IPS-18a (cell line): ENCODE measurements at regions not wholly inside any gene's neighbourhood (a gene's known extent, or its start where the extent isn't known, plus 50 kb on each side); places are given as distances from the start of the nearest gene placed in this dataset.
"Not testable (repeated sequence)": the region's sequence is repeated elsewhere in the genome, so short reads cannot be mapped to it uniquely, and the experiment has no call there.

Experiments
- H3K27ac ChIP-seq: one replicate; pipeline ENCODE4 v1.5.1; 2013; ENCODE audit warnings: low read length
- H3K27me3 ChIP-seq: one replicate; pipeline ENCODE4 v1.6.1; 2013; ENCODE audit warnings: mild to moderate bottlenecking, low read length; ENCODE audit not compliant: control insufficient read depth, insufficient read depth
- H3K36me3 ChIP-seq: one replicate; pipeline ENCODE4 v1.6.1; 2013; ENCODE audit warnings: low read depth, low read length; ENCODE audit not compliant: control insufficient read depth
- H3K4me1 ChIP-seq: one replicate; pipeline ENCODE4 v1.6.1; 2013; ENCODE audit warnings: low read depth, low read length; ENCODE audit not compliant: control insufficient read depth
- H3K4me3 ChIP-seq: one replicate; pipeline ENCODE4 v1.5.1; 2013; ENCODE audit warnings: low read length
- H3K9ac ChIP-seq: one replicate; pipeline ENCODE4 v1.6.1; 2013; ENCODE audit warnings: mild to moderate bottlenecking, low read length, moderate library complexity
- H3K9me3 ChIP-seq: one replicate; pipeline ENCODE4 v1.6.1; 2013; ENCODE audit warnings: low read depth, low read length; ENCODE audit not compliant: control insufficient read depth

DNA sequence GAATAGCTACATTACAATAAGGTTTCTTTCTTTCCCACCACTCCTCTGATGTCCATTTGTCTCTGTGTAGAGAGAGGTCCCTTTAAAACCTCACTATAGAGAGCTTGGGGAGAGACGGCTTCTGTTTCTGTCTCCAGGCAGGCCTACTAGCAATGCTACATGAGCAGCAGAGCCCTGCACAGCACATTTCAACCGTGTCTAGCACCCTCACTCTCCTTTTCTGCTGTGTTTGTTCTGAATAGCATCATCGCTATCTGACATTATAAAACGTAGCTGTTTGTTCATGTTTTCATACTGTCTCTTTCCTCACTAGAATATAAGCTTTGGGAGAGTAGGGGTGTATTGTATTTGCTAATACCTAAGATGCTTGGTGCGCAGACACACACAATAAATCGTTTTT lies 487.8 kb upstream of the DPP6 start:
- no peak overlapping the region for H3K27ac ChIP-seq
- no peak overlapping the region for H3K9ac ChIP-seq
- H3K27me3 ChIP-seq: no peaks in the 10 kb centered on the region
- H3K4me3 ChIP-seq: no peak overlapping the region
- H3K9me3 ChIP-seq: peaks cover 48% of the 10 kb centered on the region
- no peaks in the 10 kb centered on the region for H3K36me3 ChIP-seq
- H3K4me1 ChIP-seq: no peaks in the 10 kb centered on the region

DNA sequence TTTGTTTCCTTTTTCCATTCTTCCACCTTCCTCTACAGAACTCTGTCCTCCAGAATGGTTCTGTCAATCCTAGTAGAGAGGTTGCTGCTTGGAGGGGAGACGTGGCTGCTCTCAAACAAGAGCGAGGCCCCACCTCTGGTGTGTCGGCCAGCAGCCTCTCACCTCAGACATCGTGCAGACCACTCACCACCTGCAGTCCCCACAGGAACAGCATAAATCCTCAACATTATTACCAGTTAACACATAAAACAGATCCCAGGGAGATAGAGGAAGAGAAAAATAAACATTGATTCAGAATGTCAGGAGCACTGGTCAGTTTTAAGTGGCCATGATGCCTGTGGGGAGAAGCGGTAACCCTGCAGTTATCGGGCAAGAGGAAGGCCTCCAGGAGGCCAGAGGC lies 485.9 kb upstream of the DPP6 start:
- H3K9me3 ChIP-seq: peaks cover 57% of the 10 kb centered on the region
- H3K27me3 ChIP-seq: no peaks in the 10 kb centered on the region

GRCh38 chr7:153567426-153567825 lies 484.8 kb upstream of the DPP6 start:
- Histone ChIP-seq H3K4me1 (no peaks in the 10 kb centered on the region), H3K9ac (no peak overlapping the region), H3K9me3 (peaks cover 61% of the 10 kb centered on the region), H3K36me3 (no peaks in the 10 kb centered on the region), H3K27me3 (no peaks in the 10 kb centered on the region), H3K4me3 (no peak overlapping the region), H3K27ac (no peak overlapping the region)

More for the DNA sequence above, 485.9 kb upstream of the DPP6 start:
- Histone ChIP-seq H3K27ac (no peak overlapping the region), H3K4me1 (no peaks in the 10 kb centered on the region), H3K4me3 (no peak overlapping the region), H3K9ac (no peak overlapping the region), H3K36me3 (no peaks in the 10 kb centered on the region)

GRCh38 chr7:153569520-153569919 lies 482.7 kb upstream of the DPP6 start:
- H3K9ac ChIP-seq, H3K4me3 ChIP-seq, H3K27me3 ChIP-seq, H3K36me3 ChIP-seq, H3K4me1 ChIP-seq, H3K27ac ChIP-seq: not testable (repeated sequence)
- H3K9me3 ChIP-seq: peaks cover 71% of the 10 kb centered on the region

GRCh38 chr7:153576096-153576495 lies 476.1 kb upstream of the DPP6 start:
- Histone ChIP-seq H3K36me3 (no peaks in the 10 kb centered on the region), H3K27me3 (no peaks in the 10 kb centered on the region), H3K4me3 (no peak overlapping the region), H3K27ac (no peak overlapping the region), H3K9ac (no peak overlapping the region), H3K9me3 (peaks cover 72% of the 10 kb centered on the region), H3K4me1 (no peaks in the 10 kb centered on the region)

DNA sequence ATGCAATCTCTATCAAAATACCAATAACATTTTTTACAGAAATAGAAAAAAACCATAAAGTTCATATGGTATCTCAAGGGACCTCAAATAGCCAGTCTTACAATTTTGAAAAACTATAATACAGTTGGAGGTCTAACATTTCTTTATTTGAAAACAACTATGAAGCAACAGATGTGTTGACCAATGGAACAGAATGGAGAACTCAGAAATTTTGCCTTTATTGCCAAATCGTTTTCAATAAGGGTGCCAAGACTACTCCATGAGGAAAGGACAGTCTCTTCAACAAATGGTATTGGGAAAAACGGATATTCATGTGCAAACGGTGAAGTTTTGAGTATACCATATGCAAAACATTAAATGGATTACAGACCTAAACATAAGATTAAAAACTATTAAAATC lies 470.8 kb upstream of the DPP6 start:
- Histone ChIP-seq H3K27ac (no peak overlapping the region), H3K9me3 (peaks cover 65% of the 10 kb centered on the region), H3K9ac (no peak overlapping the region), H3K36me3 (no peaks in the 10 kb centered on the region), H3K4me1 (no peaks in the 10 kb centered on the region), H3K4me3 (no peak overlapping the region), H3K27me3 (no peaks in the 10 kb centered on the region)

- H3K4me3 ChIP-seq: no peak overlapping the region
- H3K36me3 ChIP-seq: no peaks in the 10 kb centered on the region
- no peaks in the 10 kb centered on the region for H3K27me3 ChIP-seq
- H3K9ac ChIP-seq: no peak overlapping the region
- H3K27ac ChIP-seq: no peak overlapping the region
- no peaks in the 10 kb centered on the region for H3K4me1 ChIP-seq
- peaks cover 49% of the 10 kb centered on the region for H3K9me3 ChIP-seq
Observed at GRCh38 chr7:153584132-153584531, 468.1 kb upstream of the DPP6 start.

DNA sequence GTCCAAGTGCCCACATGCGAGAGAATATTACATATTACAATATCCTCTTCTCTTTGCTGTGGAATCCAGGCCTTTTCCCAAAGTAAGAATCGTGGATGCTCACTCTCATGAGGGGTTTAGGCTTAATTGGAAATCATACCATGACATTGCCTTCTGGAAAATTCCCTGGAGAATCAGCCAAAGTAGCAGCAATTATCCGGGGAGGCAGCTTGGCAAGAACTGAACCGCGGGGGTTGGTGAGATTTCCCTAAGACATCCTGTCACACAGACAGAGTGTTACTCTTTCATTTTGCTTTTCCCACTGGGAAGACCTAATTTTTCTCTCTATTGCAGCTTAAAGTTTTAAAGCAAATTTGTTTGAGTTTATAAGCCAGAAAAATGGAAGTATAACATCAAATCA lies 463.6 kb upstream of the DPP6 start:
- H3K4me3 ChIP-seq: no peak overlapping the region
- H3K27me3 ChIP-seq: no peaks in the 10 kb centered on the region
- H3K36me3 ChIP-seq: no peaks in the 10 kb centered on the region
- no peak overlapping the region for H3K27ac ChIP-seq
- H3K4me1 ChIP-seq: no peaks in the 10 kb centered on the region
- H3K9me3 ChIP-seq: peaks cover 31% of the 10 kb centered on the region
- H3K9ac ChIP-seq: no peak overlapping the region

GRCh38 chr7:153590136-153590535 lies 462.1 kb upstream of the DPP6 start:
- no peak overlapping the region for H3K9ac ChIP-seq
- H3K4me1 ChIP-seq: no peaks in the 10 kb centered on the region
- H3K9me3 ChIP-seq: peaks cover 17% of the 10 kb centered on the region

DNA sequence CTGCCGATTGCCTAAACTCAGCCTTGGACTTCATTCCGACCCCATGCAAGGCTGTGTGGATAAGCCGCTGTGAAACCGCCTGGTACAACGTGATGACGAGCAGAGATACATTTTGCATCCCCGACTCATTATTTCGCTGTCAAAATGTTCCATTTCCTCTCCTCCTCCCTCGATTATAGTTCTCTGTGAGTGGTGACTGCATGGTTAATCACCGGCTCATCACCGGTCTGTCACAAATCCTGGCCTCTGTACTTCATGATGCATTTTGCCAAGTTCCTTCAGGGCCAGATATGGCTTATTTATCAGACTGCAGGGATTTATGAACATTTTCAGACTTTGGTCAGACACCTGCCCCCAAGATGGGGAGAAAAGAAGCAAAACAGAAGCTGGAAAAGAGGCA lies 461.6 kb upstream of the DPP6 start:
- Histone ChIP-seq H3K36me3 (no peaks in the 10 kb centered on the region), H3K27ac (no peak overlapping the region), H3K9ac (no peak overlapping the region), H3K9me3 (peaks cover 17% of the 10 kb centered on the region), H3K27me3 (no peaks in the 10 kb centered on the region), H3K4me3 (no peak overlapping the region), H3K4me1 (no peaks in the 10 kb centered on the region)

More at GRCh38 chr7:153590136-153590535, 462.1 kb upstream of the DPP6 start:
- Histone ChIP-seq H3K36me3 (no peaks in the 10 kb centered on the region), H3K4me3 (no peak overlapping the region), H3K27me3 (no peaks in the 10 kb centered on the region), H3K27ac (no peak overlapping the region)

- Histone ChIP-seq H3K36me3 (no peaks in the 10 kb centered on the region), H3K9ac (no peak overlapping the region), H3K27me3 (no peaks in the 10 kb centered on the region), H3K9me3 (peaks cover 21% of the 10 kb centered on the region), H3K27ac (no peak overlapping the region), H3K4me1 (no peaks in the 10 kb centered on the region), H3K4me3 (no peak overlapping the region)
Observed at GRCh38 chr7:153607354-153607753, 444.8 kb upstream of the DPP6 start.

DNA sequence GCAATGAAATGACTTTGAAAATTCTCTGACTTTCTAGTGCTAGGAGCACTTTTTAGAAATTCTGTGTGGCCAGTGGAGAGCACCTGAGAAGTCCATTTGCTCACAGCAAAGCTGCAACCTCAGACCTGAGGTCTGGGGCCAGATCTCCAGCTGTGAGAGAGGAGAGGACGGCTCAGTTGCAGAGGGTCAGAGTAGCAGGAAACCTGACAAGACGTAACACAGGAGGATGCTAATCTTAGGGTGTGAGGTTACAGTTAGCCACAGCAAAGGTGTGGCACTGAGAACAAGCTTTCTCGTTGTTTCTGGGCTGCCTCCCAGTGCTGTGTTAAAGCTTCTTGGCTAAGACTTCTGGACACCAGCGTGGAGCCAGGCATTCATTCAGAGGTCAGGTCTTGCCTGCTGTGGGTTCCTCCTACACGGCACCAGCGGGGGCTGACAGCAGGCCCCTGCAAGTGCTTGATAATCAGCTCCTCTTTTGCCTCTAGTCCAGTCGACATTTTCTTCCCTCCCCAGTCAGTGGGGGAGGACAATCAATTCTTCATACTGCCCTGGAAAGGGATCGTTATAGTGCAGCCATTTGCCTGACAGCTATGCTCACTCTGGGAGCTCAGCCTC lies 435.4 kb upstream of the DPP6 start:
- H3K4me3 ChIP-seq: no peak overlapping the region
- H3K36me3 ChIP-seq: no peaks in the 10 kb centered on the region
- no peaks in the 10 kb centered on the region for H3K4me1 ChIP-seq
- no peaks in the 10 kb centered on the region for H3K27me3 ChIP-seq
- H3K9me3 ChIP-seq: peaks cover 2% of the 10 kb centered on the region
- H3K9ac ChIP-seq: no peak overlapping the region
- no peak overlapping the region for H3K27ac ChIP-seq
